Panc1 (cell line): ENCODE measurements at regions not wholly inside any gene's neighbourhood (a gene's known extent, or its start where the extent isn't known, plus 50 kb on each side); places are given as distances from the start of the nearest gene placed in this dataset.

Experiments
- CTCF ChIP-seq: fragments of 450-650 bp; IDR thresholded peaks from 2 replicates; pipeline ENCODE4 v1.5.1; 2017; ENCODE audit warnings: mild to moderate bottlenecking
- POLR2AphosphoS5 ChIP-seq: IDR thresholded peaks from 2 replicates; pipeline ENCODE4 v1.6.1; 2012; ENCODE audit warnings: mild to moderate bottlenecking, low read depth, low read length, moderate library complexity
- REST ChIP-seq, 2 experiments: IDR thresholded peaks; 2 replicates each; pipeline ENCODE4 v1.6.1; 2011 to 2012; ENCODE audit warnings: low read depth in 2 of 2, control low read depth in 1 of 2, low read length in 1 of 2, mild to moderate bottlenecking in 1 of 2, moderate library complexity in 1 of 2; ENCODE audit not compliant: insufficient read depth in 1 of 2

- TF ChIP-seq CTCF (no peak), POLR2AphosphoS5 (no peak), REST (IDR thresholded peaks at IDR 0.05; ENCODE audit: insufficient read depth in 1 of 2, low read depth in 2 of 2, low read length in 1 of 2) (no peak)
Observed at GRCh38 chr18:78422336-78422735, 557.3 kb upstream of the SALL3 start.
